ENCODE measurements at regions not wholly inside any gene's neighbourhood (a gene's known extent, or its start where the extent isn't known, plus 50 kb on each side); places are given as distances from the start of the nearest gene placed in this dataset.

- no peak overlapping the region for H3K27ac ChIP-seq
- no peak for DNase-seq (ENCODE audit: extremely low spot score in 2 of 2)
- peaks cover 6% of the 10 kb centered on the region for H3K4me1 ChIP-seq
- H3K4me3 ChIP-seq = no peak overlapping the region
- H3K36me3 ChIP-seq = no peaks in the 10 kb centered on the region
- no peaks in the 10 kb centered on the region for H3K27me3 ChIP-seq
- H3K9me3 ChIP-seq = no peaks in the 10 kb centered on the region
- no peak for TF ChIP-seq POLR2AphosphoS5 (IDR thresholded peaks at IDR 0.05; ENCODE audit: insufficient read depth in 1 of 2, low read depth in 1 of 2)
- no peak for TF ChIP-seq POLR2A (IDR thresholded peaks at IDR 0.05)
- no peak for TF ChIP-seq CTCF (IDR thresholded peaks at IDR 0.05)
- intact Hi-C loops (cut with DNase I) = no loop called here
Measured at GRCh38 chr4:187166886-187167512, 443.3 kb upstream of the FAT1 start.

- DNase-seq (ENCODE audit: extremely low spot score in 2 of 2) = no peak
- intact Hi-C loops (cut with DNase I) = no loop called here
- Histone ChIP-seq H3K4me3 (no peak overlapping the region), H3K4me1 (peaks cover 12% of the 10 kb centered on the region), H3K27ac (peak overlapping the region; percentile 5), H3K27me3 (no peaks in the 10 kb centered on the region), H3K36me3 (no peaks in the 10 kb centered on the region), H3K9me3 (no peaks in the 10 kb centered on the region)
- no peak for TF ChIP-seq POLR2AphosphoS5 (IDR thresholded peaks at IDR 0.05; ENCODE audit: insufficient read depth in 1 of 2, low read depth in 1 of 2)
- no peak for TF ChIP-seq CTCF (IDR thresholded peaks at IDR 0.05)
- no peak for TF ChIP-seq POLR2A (IDR thresholded peaks at IDR 0.05)
Measured at GRCh38 chr4:187171706-187172339, 448.2 kb upstream of the FAT1 start.

- H3K4me3 ChIP-seq = no peak overlapping the region
- no peak for TF ChIP-seq CTCF (IDR thresholded peaks at IDR 0.05)
- TF ChIP-seq POLR2A (IDR thresholded peaks at IDR 0.05) = no peak
- TF ChIP-seq POLR2AphosphoS5 (IDR thresholded peaks at IDR 0.05; ENCODE audit: insufficient read depth in 1 of 2, low read depth in 1 of 2) = no peak
- peaks cover 12% of the 10 kb centered on the region for H3K4me1 ChIP-seq
- H3K36me3 ChIP-seq = no peaks in the 10 kb centered on the region
- H3K9me3 ChIP-seq = no peaks in the 10 kb centered on the region
- H3K27ac ChIP-seq = peak overlapping the region; percentile 5
- intact Hi-C loops (cut with DNase I) = no loop called here
- no peaks in the 10 kb centered on the region for H3K27me3 ChIP-seq
- no peak for DNase-seq (ENCODE audit: extremely low spot score in 2 of 2)
Measured at GRCh38 chr4:187172340-187172761, 448.7 kb upstream of the FAT1 start.

GRCh38 chr4:187174749-187175148 is 451.1 kb upstream of the FAT1 start:
- Histone ChIP-seq H3K4me3 (no peak overlapping the region), H3K27me3 (no peaks in the 10 kb centered on the region), H3K9me3 (no peaks in the 10 kb centered on the region), H3K4me1 (peaks cover 12% of the 10 kb centered on the region), H3K36me3 (no peaks in the 10 kb centered on the region), H3K27ac (no peak overlapping the region)
- intact Hi-C loops (cut with DNase I) = no loop called here
- TF ChIP-seq POLR2AphosphoS5 (IDR thresholded peaks at IDR 0.05; ENCODE audit: insufficient read depth in 1 of 2, low read depth in 1 of 2) = no peak
- no peak for TF ChIP-seq POLR2A (IDR thresholded peaks at IDR 0.05)
- TF ChIP-seq CTCF (IDR thresholded peaks at IDR 0.05) = no peak
- DNase-seq (ENCODE audit: extremely low spot score in 2 of 2) = no peak

- no peaks in the 10 kb centered on the region for H3K27me3 ChIP-seq
- TF ChIP-seq POLR2AphosphoS5 (IDR thresholded peaks at IDR 0.05; ENCODE audit: insufficient read depth in 1 of 2, low read depth in 1 of 2) (no peak), CTCF (IDR thresholded peaks at IDR 0.05) (no peak), POLR2A (IDR thresholded peaks at IDR 0.05) (no peak)
- no peaks in the 10 kb centered on the region for H3K9me3 ChIP-seq
- H3K4me3 ChIP-seq = no peak overlapping the region
- no peaks in the 10 kb centered on the region for H3K36me3 ChIP-seq
- peaks cover 12% of the 10 kb centered on the region for H3K4me1 ChIP-seq
- no peak for DNase-seq (ENCODE audit: extremely low spot score in 2 of 2)
- intact Hi-C loops (cut with DNase I) = no loop called here
- H3K27ac ChIP-seq = no peak overlapping the region
Measured at GRCh38 chr4:187175197-187175596, 451.5 kb upstream of the FAT1 start.
